Natural killer cell (primary cell): ENCODE measurements at regions not wholly inside any gene's neighbourhood (a gene's known extent, or its start where the extent isn't known, plus 50 kb on each side); places are given as distances from the start of the nearest gene placed in this dataset.

ENCODE experiments used
- ATAC-seq, 3 donors: fragments of 150-1000 bp in 2 of 3; fragments of 200-7000 bp in 1 of 3; cut with Tn5 transposase; 1 replicate in 1 of 3; 2 replicates in 2 of 3; pipeline ENCODE4 v1.10.0; 2021; ENCODE audit warnings: mild to moderate bottlenecking in 2 of 3, moderate library complexity in 2 of 3
- DNase-seq, 2 donors: peaks; one replicate each; pipeline versions ENCODE4 v3.0.0 to v3.0.0-alpha.2; 2013 to 2021; ENCODE audit warnings: mixed read lengths in 1 of 2
- H3K27ac ChIP-seq: one replicate; pipeline ENCODE4 v1.5.1; 2013; ENCODE audit warnings: mild to moderate bottlenecking, low read length
- H3K27me3 ChIP-seq: one replicate; pipeline ENCODE4 v1.6.1; 2013; ENCODE audit warnings: low read length; ENCODE audit not compliant: control insufficient read depth, insufficient read depth
- H3K36me3 ChIP-seq: one replicate; pipeline ENCODE4 v1.6.1; 2013; ENCODE audit warnings: low read length; ENCODE audit not compliant: control insufficient read depth, insufficient read depth
- H3K4me1 ChIP-seq: one replicate; pipeline ENCODE4 v1.6.1; 2013; ENCODE audit warnings: low read length; ENCODE audit not compliant: control insufficient read depth, insufficient read depth
- H3K4me3 ChIP-seq: one replicate; pipeline ENCODE4 v1.5.1; 2013; ENCODE audit warnings: low read length
- H3K9me3 ChIP-seq: one replicate; pipeline ENCODE4 v1.6.1; 2013; ENCODE audit warnings: low read length; ENCODE audit not compliant: control insufficient read depth, insufficient read depth
- H3K27ac Mint-ChIP-seq, 2 donors: one replicate each; pipeline ENCODE4 v1.8.0; 2022; ENCODE audit warnings: mild to moderate bottlenecking in 2 of 2, mixed read lengths in 2 of 2, moderate library complexity in 1 of 2
- H3K27me3 Mint-ChIP-seq, 2 donors: one replicate each; pipeline ENCODE4 v1.8.0; 2022; ENCODE audit warnings: low read depth in 2 of 2, mixed read lengths in 2 of 2
- H3K36me3 Mint-ChIP-seq: one replicate; pipeline ENCODE4 v1.8.0; 2022; ENCODE audit warnings: mixed read lengths
- H3K4me1 Mint-ChIP-seq, 2 donors: one replicate each; pipeline ENCODE4 v1.8.0; 2022; ENCODE audit warnings: mixed read lengths in 2 of 2
- H3K4me3 Mint-ChIP-seq: one replicate; pipeline ENCODE4 v1.8.0; 2022; ENCODE audit warnings: mild to moderate bottlenecking, moderate library complexity, mixed read lengths
- H3K9me3 Mint-ChIP-seq, 2 donors: one replicate each; pipeline ENCODE4 v1.8.0; 2022; ENCODE audit warnings: mixed read lengths in 2 of 2
- CTCF ChIP-seq: fragments of 200-600 bp; IDR thresholded peaks from one replicate; pipeline ENCODE4 v1.8.0; 2022; ENCODE audit warnings: antibody characterized with exemption
- WGBS: methylation state at CpG from one replicate; pipeline ENCODE4 v1.1.7; 2013; ENCODE audit warnings: missing lambda C conversion rate; ENCODE audit not compliant: insufficient coverage; 5-methylcytosine and 5-hydroxymethylcytosine counted together
- intact Hi-C: fragments of 100-400 bp; cut with micrococcal nuclease; formaldehyde crosslinking; loops from one replicate; pipeline ENCODE4 v1.14.2; 2022

- no peaks in the 10 kb centered on the region for H3K36me3 Mint-ChIP-seq
- no CpG with 5 or more reads among the region's 1 CpG for WGBS
- H3K4me1 ChIP-seq: no peaks in the 10 kb centered on the region
- intact Hi-C loops: no loop called here
- H3K27ac Mint-ChIP-seq: no peak overlapping the region
- H3K27me3 ChIP-seq: no peaks in the 10 kb centered on the region
- no peak overlapping the region for H3K4me3 Mint-ChIP-seq
- no peaks in the 10 kb centered on the region for H3K36me3 ChIP-seq
- TF ChIP-seq CTCF: no peak
- no peak overlapping the region for H3K4me3 ChIP-seq
- no peaks in the 10 kb centered on the region for H3K27me3 Mint-ChIP-seq
- no peaks in the 10 kb centered on the region for H3K4me1 Mint-ChIP-seq
- ATAC-seq (no peak), DNase-seq (no peak)
- peaks cover 13 to 28% of the 10 kb centered on the region in 2 donors for H3K9me3 Mint-ChIP-seq
- H3K9me3 ChIP-seq: no peaks in the 10 kb centered on the region
- no peak overlapping the region for H3K27ac ChIP-seq
Measured at GRCh38 chr13:82729401-82729800, 1152.9 kb downstream of the SLITRK1 start.

GRCh38 chr13:82720986-82721385 is 1161.3 kb downstream of the SLITRK1 start:
- Histone ChIP-seq H3K9me3 (no peaks in the 10 kb centered on the region), H3K27ac (no peak overlapping the region), H3K36me3 (no peaks in the 10 kb centered on the region), H3K4me1 (no peaks in the 10 kb centered on the region), H3K27me3 (no peaks in the 10 kb centered on the region), H3K4me3 (no peak overlapping the region)
- H3K4me3 Mint-ChIP-seq: no peak overlapping the region
- no peaks in the 10 kb centered on the region for H3K4me1 Mint-ChIP-seq
- H3K27ac Mint-ChIP-seq: no peak overlapping the region
- intact Hi-C loops: no loop called here
- no peaks in the 10 kb centered on the region for H3K27me3 Mint-ChIP-seq
- ATAC-seq (no peak), DNase-seq (no peak)
- TF ChIP-seq CTCF: no peak
- H3K9me3 Mint-ChIP-seq: peaks cover 6 to 15% of the 10 kb centered on the region in 2 donors
- H3K36me3 Mint-ChIP-seq: no peaks in the 10 kb centered on the region
- 55% methylated on average over 2 of the region's 2 CpGs for WGBS

GRCh38 chr13:82719987-82720386 is 1162.3 kb downstream of the SLITRK1 start:
- Histone ChIP-seq H3K27me3 (no peaks in the 10 kb centered on the region), H3K36me3 (no peaks in the 10 kb centered on the region), H3K4me3 (no peak overlapping the region), H3K27ac (no peak overlapping the region), H3K9me3 (no peaks in the 10 kb centered on the region), H3K4me1 (no peaks in the 10 kb centered on the region)
- ATAC-seq (no peak), DNase-seq (no peak)
- 100% methylated on average over 1 of the region's 1 CpG for WGBS
- TF ChIP-seq CTCF: no peak
- Mint-ChIP-seq H3K27me3 (no peaks in the 10 kb centered on the region), H3K4me1 (no peaks in the 10 kb centered on the region), H3K36me3 (no peaks in the 10 kb centered on the region), H3K4me3 (no peak overlapping the region), H3K9me3 (peaks cover 11 to 15% of the 10 kb centered on the region in 2 donors), H3K27ac (no peak overlapping the region)
- intact Hi-C loops: no loop called here

GRCh38 chr13:82717249-82717648 is 1165.0 kb downstream of the SLITRK1 start:
- peaks cover 11 to 14% of the 10 kb centered on the region in 2 donors for H3K9me3 Mint-ChIP-seq
- H3K27me3 Mint-ChIP-seq: no peaks in the 10 kb centered on the region
- ATAC-seq: no peak
- 76% methylated on average over 1 of the region's 2 CpGs for WGBS
- no peaks in the 10 kb centered on the region for H3K4me1 Mint-ChIP-seq
- no peaks in the 10 kb centered on the region for H3K9me3 ChIP-seq
- intact Hi-C loops: no loop called here
- no peaks in the 10 kb centered on the region for H3K36me3 ChIP-seq
- no peak overlapping the region for H3K27ac ChIP-seq
- no peaks in the 10 kb centered on the region for H3K27me3 ChIP-seq
- no peaks in the 10 kb centered on the region for H3K4me1 ChIP-seq
- H3K4me3 ChIP-seq: no peak overlapping the region
- DNase-seq: no peak
- no peak overlapping the region for H3K27ac Mint-ChIP-seq
- no peak overlapping the region for H3K4me3 Mint-ChIP-seq
- TF ChIP-seq CTCF: no peak
- no peaks in the 10 kb centered on the region for H3K36me3 Mint-ChIP-seq
